ENCODE measurements at regions not wholly inside any gene's neighbourhood (a gene's known extent, or its start where the extent isn't known, plus 50 kb on each side); places are given as distances from the start of the nearest gene placed in this dataset.

DNA sequence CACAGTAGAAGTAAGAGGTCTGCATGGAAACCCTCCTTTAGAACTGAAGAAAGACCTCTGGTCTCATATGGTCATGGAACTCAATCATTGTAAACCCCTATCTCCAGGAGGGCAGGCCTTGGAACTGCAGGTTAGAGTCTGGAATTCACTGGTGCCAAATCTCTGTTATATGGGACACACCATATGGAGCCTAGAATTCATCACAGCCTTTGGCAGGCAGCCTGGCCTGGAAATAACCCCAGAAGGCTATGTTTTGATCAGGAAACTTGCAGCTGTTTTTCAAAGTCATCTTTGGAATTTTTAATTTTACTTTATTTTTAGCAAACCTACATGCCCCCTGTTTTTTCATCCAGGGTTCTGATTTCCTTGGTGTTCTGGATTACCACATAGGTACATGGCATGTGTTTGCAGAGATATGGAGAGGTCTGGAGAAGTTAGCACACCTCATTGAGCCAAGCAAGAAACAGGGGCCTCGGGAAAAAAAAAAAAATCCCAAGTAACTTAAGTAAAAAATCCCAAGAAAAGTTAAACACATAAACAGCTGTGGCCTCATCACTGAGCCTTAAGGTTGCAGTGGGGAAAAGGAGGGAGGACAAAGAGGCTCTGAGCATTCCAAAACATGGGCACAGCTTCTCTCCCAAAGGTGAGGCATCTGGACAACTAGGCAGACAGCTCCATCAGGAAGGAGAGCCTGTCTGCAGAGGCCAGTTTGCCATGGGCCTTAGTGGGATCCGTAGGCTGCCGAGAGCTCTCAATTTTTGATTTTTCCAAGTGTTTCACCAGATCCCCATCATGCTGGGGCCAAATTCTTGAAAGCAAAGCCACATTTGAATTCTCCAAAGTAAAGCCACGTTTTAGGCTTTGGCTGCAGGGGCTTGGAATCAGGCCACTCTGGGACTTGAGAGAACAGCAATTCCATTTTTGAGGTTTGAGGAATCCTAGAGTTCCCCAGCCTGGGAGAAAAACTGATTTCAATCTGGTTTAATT is 339.6 kb upstream of the TBX3 start:
- no peaks in the 10 kb centered on the region for H3K9me1 ChIP-seq (ENCODE audit: control insufficient read depth, insufficient read depth, low read length)
- in situ Hi-C loops (cut with MboI) (no loop called here), intact Hi-C loops (cut with micrococcal nuclease) (no loop called here)
- 7% methylated on average over 3 of the region's 4 CpGs for WGBS (ENCODE audit: insufficient coverage, low coverage, missing lambda C conversion rate)
- H3K9ac ChIP-seq (ENCODE audit: insufficient read depth in 1 of 2, low read depth in 2 of 2, low read length in 2 of 2) = no peak overlapping the region
- H2AFZ ChIP-seq (ENCODE audit: low read depth, low read length) = no peak overlapping the region
- no peaks in the 10 kb centered on the region for H3K27me3 ChIP-seq (ENCODE audit: control insufficient read depth in 2 of 2, insufficient read depth in 2 of 2, low read length in 2 of 2)
- H3K79me2 ChIP-seq (ENCODE audit: control insufficient read depth, insufficient read depth, low read length) = no peaks in the 10 kb centered on the region
- no peak overlapping the region for H3K4me3 ChIP-seq
- BruUV-seq (replicated peaks) = no TSS peak
- ATAC-seq = no peak
- no peaks in the 10 kb centered on the region for H3K36me3 ChIP-seq (ENCODE audit: control insufficient read depth, insufficient read depth, low read length)
- ChIA-PET CTCF (ENCODE audit: low intra/inter-chr PET ratio) (no interaction called here), POLR2A (no interaction called here)
- no peak for DNase-seq (ENCODE audit: extremely low read depth in 1 of 4, low spot score in 3 of 4)
- no peaks in the 10 kb centered on the region for H3K4me1 ChIP-seq (replicated peaks in 1 of 2; ENCODE audit: control insufficient read depth in 2 of 2, insufficient read depth in 2 of 2, low read length in 2 of 2)
- H3K4me2 ChIP-seq (ENCODE audit: insufficient read depth, low read length) = no peak overlapping the region
- H3K9me3 ChIP-seq (replicated peaks; ENCODE audit: control insufficient read depth, insufficient read depth, low read depth, low read length) = no peaks in the 10 kb centered on the region
- no peak for FAIRE-seq
- no peak overlapping the region for H3K27ac ChIP-seq (ENCODE audit: extremely low read depth, low read depth, low read length)
- TF ChIP-seq RBM22 (IDR thresholded peaks at IDR 0.05; ENCODE audit: low read depth, low read length, poor library complexity, severe bottlenecking) = no peak
- TF ChIP-seq NELFE (IDR thresholded peaks at IDR 0.05; ENCODE audit: insufficient read depth, insufficient read length) = no peak
- no peak for TF ChIP-seq POLR2AphosphoS5 (IDR thresholded peaks at IDR 0.05; ENCODE audit: control insufficient read depth, insufficient read depth, low read depth, low read length)
- TF ChIP-seq ZNF282 (CRISPR knock-in tag; IDR thresholded peaks at IDR 0.05) = no peak
- no peak for TF ChIP-seq HNRNPL (IDR thresholded peaks at IDR 0.05; ENCODE audit: low read depth, low read length)
- TF ChIP-seq CUX1 (CRISPR knock-in tag; IDR thresholded peaks at IDR 0.05) = no peak
- no peak for TF ChIP-seq CBX2 (IDR thresholded peaks at IDR 0.05; ENCODE audit: insufficient read depth, low read length, poor library complexity, severe bottlenecking)
- no peaks in the 10 kb centered on the region for H4K20me1 ChIP-seq (replicated peaks; ENCODE audit: control insufficient read depth, insufficient read depth, low read length)

Data from K562 (cell line).